Activated T-helper 9 cell treated with anti-CD3 and anti-CD28 coated beads, Interleukin-2, amount 50 U/mL, for 16 hours (primary cell): ENCODE measurements at regions not wholly inside any gene's neighbourhood (a gene's known extent, or its start where the extent isn't known, plus 50 kb on each side); places are given as distances from the start of the nearest gene placed in this dataset.
"Not testable (repeated sequence)": the region's sequence is repeated elsewhere in the genome, so short reads cannot be mapped to it uniquely, and the experiment has no call there.

Experiments used
- DNase-seq: peaks from one replicate; pipeline ENCODE4 v3.0.0-alpha.2; 2020; ENCODE audit warnings: low read depth

DNA sequence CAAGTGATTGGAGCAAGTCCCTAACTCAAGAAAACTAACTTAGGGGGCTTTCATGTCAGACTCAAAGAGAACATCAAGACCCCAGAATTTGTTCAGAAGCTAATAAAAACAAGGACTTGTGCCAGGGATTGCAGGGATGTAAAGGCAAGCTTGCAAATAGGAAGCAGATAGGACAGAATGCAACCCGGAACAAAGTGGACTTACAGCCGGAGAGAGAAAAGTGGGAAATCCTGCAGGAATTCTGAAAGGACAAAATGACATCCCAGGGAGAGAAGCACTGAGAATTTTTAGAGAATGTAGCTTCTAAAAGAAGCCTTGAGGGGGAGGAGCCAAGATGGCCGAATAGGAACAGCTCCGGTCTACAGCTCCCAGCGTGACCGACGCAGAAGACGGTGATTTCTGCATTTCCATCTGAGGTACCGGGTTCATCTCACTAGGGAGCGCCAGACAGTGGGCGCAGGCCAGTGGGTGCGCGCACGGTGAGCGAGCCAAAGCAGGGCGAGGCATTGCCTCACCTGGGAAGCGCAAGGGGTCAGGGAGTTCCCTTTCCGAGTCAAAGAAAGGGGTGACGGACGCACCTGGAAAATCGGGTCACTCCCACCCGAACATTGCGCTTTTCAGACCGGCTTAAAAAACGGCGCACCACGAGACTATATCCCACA, 195.6 kb upstream of the G2E3 start:
- not testable (repeated sequence) for DNase-seq

DNA sequence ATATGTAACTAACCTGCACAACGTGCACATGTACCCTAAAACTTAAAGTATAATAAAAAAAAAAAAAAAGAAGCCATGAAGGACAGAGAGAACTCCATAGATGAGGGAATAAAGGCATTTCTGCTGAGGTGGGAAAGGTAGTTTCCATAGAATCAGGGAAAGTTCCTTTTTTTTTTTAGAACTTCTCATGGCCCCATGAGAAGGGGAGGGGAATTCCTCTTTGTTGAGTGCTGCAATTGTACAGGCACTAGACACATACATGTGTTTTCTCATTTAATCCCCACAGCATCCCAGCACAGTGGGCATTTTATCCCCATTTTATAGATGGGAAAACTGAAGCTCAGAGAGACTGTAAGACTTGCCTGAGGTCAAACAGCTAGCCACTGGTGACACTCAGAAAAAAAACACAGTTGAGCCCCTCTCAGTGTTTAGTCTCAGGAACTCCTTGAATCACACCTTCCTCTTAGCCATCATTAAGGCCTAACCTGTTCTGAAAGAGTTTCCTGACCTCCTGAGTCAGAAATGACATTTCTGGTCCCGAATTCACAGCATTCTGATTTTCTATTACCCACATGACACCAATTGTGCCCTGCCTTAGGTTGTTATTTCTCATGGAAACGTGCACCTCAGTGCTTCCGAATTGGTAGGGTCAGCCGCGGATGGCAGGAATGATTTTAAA, 189.3 kb upstream of the G2E3 start:
- no peak for DNase-seq

GRCh38 chr14:30373053-30373452, 185.9 kb upstream of the G2E3 start:
- DNase-seq = no peak

DNA sequence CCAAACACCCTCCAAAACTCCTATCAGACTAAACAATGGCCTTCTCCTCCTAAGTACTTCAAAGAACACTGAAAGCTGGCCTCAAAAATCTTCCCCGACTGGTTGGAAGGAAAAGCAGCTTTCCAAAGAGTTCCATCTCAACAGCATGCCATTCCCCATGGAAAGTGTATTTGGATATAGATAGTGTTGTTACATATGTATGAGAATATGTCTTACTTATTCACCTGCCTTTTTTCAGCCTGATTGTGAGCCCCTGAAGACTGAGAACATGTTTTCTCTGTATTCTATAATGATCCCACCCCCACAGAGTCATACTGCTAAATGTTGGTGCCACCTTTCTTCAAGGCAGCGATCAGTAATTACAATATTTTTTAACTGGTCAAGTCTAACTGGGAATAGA, 185.4 kb upstream of the G2E3 start:
- no peak for DNase-seq

DNA sequence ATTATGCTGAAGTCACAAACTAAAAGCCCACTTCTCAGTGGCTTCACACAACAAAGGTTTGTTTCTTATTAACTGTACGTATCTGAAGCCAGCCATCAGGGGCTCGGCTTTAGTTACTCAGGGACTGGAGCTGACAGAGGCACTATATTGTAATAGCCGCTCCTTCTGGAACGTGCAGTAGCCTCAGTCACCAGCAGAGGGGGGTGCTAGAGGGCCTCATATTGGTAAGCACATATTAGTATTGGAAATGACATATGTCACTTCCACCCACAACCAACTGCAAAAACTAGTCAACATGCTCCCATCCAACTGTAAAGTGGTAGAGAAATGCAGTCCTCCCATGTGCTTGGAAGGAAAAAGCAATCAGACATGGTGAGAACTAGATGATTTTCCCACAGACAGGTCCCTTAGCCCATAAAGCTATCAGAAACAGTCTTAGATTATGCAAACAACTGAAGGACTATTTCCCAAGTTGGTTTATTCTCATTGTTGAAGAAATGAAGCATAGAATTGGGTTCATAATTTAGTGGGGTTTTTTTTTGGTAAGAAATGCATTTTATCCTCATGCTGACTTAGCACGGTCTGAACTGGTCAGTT, 183.6 kb upstream of the G2E3 start:
- DNase-seq = peak; percentile 20

DNA sequence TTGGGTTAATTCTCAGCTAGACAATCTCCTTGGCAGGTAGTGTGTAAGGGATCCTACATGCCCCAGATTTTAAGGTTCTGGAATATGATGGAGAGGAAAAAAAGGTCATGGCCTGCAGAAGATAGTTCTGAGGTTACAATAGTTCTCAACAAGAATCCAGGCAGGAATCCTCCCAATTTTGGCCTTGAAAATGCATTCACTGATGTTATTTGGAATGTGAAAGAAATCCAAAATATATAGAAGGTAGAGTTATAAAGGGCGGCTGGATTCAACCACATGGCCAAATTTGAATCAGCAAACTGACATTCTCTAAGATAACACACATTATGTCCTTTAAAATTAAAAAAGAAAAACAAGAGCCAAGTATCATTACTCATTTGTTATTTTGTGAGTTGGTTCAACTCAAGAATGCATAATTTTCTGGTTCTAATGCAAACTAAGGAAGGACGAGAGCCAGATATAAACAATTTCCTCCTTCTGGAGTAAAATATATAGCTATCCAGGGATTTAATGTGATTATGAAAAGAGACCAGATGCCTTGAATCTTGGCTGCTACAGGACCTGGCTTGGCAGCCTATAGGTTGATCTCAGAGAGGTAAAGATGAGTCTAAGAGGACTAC, 177.0 kb upstream of the G2E3 start:
- no peak for DNase-seq

- DNase-seq = no peak
Measured at GRCh38 chr14:30385925-30386324, 173.0 kb upstream of the G2E3 start.

DNA sequence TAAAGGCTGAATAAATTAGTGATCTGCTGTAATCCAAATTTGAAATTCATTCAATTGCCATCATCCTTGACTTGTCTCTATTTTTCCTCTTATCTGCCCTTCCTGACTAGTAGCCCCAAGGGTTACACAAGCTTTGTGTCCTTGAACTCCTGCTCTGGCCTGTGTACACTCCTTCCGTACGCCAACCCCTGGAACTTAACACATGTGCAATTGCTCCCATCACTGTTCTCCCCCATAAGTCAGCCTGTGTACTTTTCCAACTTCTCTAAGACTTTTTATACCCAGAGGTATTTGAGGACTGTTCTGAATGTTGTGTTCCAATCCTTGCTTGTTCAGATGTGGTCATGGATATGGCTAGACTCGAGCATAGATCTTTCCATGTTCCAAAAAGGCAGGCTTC, 171.1 kb upstream of the G2E3 start:
- no peak for DNase-seq

GRCh38 chr14:30389134-30389876, 169.7 kb upstream of the G2E3 start:
- DNase-seq = no peak

- DNase-seq = no peak
Measured at GRCh38 chr14:30389877-30390385, 169.0 kb upstream of the G2E3 start.

- no peak for DNase-seq
Measured at GRCh38 chr14:30395065-30395464, 163.9 kb upstream of the G2E3 start.

GRCh38 chr14:30402846-30403245, 156.1 kb upstream of the G2E3 start:
- no peak for DNase-seq

GRCh38 chr14:30403791-30404190, 155.2 kb upstream of the G2E3 start:
- DNase-seq = no peak

DNA sequence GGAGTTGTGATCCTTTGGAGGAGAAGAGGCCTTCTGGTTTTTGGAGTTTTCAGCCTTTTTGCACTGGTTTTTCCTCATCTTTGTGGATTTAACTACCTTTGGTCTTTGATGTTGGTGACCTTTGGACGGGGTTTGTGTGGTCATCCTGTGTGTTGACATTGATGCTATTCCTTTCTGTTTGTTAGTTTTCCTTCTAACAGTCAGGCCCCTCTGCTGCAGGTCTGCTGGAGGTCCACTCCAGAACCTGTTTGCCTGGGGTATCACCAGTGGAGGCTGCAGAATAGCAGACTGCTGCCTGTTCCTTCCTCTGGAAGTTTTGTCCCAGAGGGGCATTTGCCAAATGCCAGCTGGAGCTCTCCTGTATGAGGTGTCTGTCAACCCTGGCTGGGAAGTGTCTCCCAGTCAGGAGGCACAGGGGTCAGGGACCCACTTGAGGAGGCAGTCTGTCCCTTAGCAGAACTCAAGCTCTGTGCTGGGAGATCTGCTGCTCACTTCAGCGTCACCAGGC, 149.4 kb upstream of the G2E3 start:
- not testable (repeated sequence) for DNase-seq

DNA sequence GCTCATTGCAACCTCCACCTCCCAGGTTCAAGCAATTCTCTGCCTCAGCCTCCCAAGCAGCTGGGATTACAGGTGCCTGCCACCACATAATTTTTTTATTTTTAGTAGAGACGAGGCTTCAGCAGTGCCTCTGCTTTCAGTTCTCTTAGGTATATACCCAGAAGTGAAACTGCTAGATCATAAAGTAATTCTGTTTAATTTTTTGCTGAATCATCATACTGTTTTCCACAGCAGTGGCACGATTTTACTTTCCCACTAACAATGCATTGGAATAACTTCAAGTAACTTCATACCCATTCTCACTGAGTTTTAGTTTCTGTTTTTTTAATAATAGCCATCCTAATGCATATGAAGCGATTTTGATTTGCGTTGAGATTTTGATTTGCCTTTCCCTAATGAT, 148.0 kb upstream of the G2E3 start:
- no peak for DNase-seq

DNA sequence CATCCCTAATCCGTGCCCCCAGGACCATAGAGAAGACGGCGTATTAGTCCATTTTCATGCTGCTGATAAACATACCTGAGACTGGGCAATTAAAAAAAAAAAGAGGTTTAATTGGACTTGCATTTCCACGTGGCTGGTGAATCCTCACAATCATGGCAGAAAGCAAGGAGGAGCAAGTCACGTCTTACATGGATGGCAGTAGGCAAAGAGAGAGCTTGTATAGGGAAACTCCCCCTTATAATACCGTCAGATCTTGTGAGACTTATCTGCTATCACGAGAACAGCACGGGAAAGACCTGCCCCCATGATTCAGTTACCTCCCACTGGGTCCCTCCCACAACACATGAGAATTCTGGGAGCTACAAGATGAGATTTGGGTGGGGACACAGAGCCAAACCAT, 145.8 kb upstream of the G2E3 start:
- DNase-seq = not testable (repeated sequence)

- no peak for DNase-seq
Measured at GRCh38 chr14:30417121-30417520, 141.8 kb upstream of the G2E3 start.

- no peak for DNase-seq
Measured at GRCh38 chr14:30417999-30418398, 141.0 kb upstream of the G2E3 start.

DNA sequence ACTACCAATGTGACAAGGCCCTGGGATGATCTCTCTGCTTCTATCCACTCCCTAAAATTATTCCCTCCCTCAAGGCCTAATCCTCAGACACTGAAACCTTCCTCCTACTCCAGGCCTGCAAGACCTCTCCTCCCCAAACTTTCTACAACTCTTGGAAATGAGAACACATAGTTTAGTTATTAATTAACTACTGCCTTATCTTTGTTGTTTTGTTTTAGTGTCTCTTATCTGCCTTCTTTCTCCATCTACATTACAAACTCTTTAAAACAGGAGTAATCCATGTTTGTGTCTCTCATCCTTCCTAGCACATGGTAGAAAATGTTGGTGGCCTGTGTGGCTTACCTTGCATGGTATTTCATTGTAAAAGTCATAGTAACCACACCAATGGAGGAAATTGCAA, 139.9 kb upstream of the G2E3 start:
- DNase-seq = no peak

- no peak for DNase-seq
Measured at GRCh38 chr14:30420515-30420914, 138.4 kb upstream of the G2E3 start.

DNA sequence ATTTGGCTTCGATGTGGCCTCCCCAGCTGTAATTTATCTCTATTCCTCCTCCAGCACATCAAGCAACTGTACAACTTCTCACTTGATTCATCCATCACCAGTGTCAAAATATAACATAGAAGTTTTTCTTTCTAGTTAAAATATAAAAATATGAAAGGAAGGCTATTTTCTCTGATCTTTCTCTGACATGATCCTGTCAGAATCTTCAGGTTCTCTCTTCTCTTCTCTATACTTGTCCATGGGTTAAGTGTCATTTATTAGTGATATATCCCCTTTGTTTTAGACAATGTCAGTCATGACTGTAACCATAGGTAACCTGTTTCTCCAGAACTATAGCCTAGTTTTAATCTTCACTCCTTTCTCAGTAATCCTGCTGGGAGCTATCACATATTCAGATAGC, 132.5 kb upstream of the G2E3 start:
- no peak for DNase-seq

DNA sequence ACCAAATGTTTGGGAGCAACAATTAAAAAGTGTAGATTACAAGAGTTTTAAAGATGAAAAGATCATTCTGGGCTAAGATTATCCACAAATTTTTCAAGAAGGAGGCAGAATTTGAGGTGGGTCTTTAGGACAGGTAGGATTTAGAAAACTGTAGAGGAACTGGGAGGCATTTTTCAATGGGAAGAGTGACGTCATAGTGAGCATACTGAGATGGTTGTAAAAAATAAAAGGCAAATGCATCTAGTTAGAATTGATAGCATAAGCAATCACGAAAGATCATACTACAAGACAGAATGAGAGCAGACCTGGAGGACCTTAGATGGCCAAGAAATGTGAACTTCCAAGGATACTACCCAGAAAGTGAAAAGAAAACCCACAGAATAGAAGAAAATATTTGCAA, 131.6 kb upstream of the G2E3 start:
- no peak for DNase-seq
